Spleen (tissue), 7 donors: ENCODE measurements at regions not wholly inside any gene's neighbourhood (a gene's known extent, or its start where the extent isn't known, plus 50 kb on each side); places are given as distances from the start of the nearest gene placed in this dataset.

Source experiments
- POLR2AphosphoS5 ChIP-seq, 3 donors: sonication (generic); formaldehyde crosslinking; IDR thresholded peaks; one replicate each; pipeline ENCODE4 v1.5.1; 2017; ENCODE audit warnings: antibody characterized with exemption in 3 of 3
- TF ChIP-seq, protein P1 (sequence below), 11 experiments: fragments of 200-600 bp in 7 of 11; fragments of 450-650 bp in 4 of 11; sonication (generic) in 4 of 11; IDR thresholded peaks in 8 of 11; conservative IDR thresholded peaks in 3 of 11; 1 replicate in 7 of 11; 2 replicates in 4 of 11; pipeline versions ENCODE4 v1.4.0 to v1.8.0; 2016 to 2021; ENCODE audit warnings: antibody characterized with exemption in 11 of 11, inconsistent platforms in 4 of 11, mild to moderate bottlenecking in 1 of 11
- donor health status: DM: no; HTN: no; CAD: no; lungs with moderate emphysema.
- donor health status: DM: no; HTN: no; CAD: no.
- donor health status: DM: no; HTN: no; CAD: no.

DNA sequence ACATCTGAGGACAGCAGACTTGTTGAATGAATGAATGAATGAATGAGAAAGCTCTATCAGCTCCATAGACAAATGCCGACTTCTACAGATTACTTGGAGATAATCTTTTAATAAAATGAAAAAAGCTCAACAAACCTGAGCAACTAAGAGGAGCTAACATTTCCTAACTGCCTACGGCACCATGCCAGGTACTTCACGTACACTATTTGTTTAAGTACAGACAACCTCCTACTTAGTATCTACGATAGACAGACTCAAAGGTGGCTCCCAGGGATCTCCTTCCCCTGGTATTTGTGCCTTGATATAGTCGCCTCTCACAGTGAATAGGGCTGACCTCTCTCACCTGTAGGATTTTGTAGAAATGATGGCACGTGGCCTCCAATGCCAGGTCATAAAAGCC is 412.2 kb upstream of the FAT1 start:
- TF ChIP-seq, protein P1, sequence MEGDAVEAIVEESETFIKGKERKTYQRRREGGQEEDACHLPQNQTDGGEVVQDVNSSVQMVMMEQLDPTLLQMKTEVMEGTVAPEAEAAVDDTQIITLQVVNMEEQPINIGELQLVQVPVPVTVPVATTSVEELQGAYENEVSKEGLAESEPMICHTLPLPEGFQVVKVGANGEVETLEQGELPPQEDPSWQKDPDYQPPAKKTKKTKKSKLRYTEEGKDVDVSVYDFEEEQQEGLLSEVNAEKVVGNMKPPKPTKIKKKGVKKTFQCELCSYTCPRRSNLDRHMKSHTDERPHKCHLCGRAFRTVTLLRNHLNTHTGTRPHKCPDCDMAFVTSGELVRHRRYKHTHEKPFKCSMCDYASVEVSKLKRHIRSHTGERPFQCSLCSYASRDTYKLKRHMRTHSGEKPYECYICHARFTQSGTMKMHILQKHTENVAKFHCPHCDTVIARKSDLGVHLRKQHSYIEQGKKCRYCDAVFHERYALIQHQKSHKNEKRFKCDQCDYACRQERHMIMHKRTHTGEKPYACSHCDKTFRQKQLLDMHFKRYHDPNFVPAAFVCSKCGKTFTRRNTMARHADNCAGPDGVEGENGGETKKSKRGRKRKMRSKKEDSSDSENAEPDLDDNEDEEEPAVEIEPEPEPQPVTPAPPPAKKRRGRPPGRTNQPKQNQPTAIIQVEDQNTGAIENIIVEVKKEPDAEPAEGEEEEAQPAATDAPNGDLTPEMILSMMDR (IDR thresholded peaks at IDR 0.05 in 8 of 11, conservative IDR thresholded peaks at IDR 0.05 in 3 of 11) = no peak
- no peak for TF ChIP-seq POLR2AphosphoS5 (IDR thresholded peaks at IDR 0.05)
